ENCODE measurements at regions not wholly inside any gene's neighbourhood (a gene's known extent, or its start where the extent isn't known, plus 50 kb on each side); places are given as distances from the start of the nearest gene placed in this dataset.

- no peak for DNase-seq (ENCODE audit: extremely low spot score)
- POLR2A ChIA-PET = no interaction called here
- CTCF ChIA-PET = interaction anchor here (1.2 to 2.7 kb wide), 3 partner anchors 9 to 11 kb away, joined by 3 to 7 read pairs (median 4); no protein-coding TSS in a partner anchor
- no peak for TF ChIP-seq CTCF (IDR thresholded peaks at IDR 0.05; ENCODE audit: control extremely low read depth, extremely low read depth, low read depth, missing control alignments)
These were observed 78.1 kb upstream of the NRXN3 start for GRCh38 chr14:78092040-78092439.

- ChIA-PET POLR2A (no interaction called here), CTCF (interaction anchor here (1.6 kb wide), 1 partner anchor 11 kb away, joined by 7 read pairs; no protein-coding TSS in a partner anchor)
- DNase-seq (ENCODE audit: extremely low spot score) = no peak
- no peak for TF ChIP-seq CTCF (IDR thresholded peaks at IDR 0.05; ENCODE audit: control extremely low read depth, extremely low read depth, low read depth, missing control alignments)
These were observed 66.9 kb upstream of the NRXN3 start for GRCh38 chr14:78103271-78103670.

GRCh38 chr14:78104160-78104559 lies 66.0 kb upstream of the NRXN3 start:
- POLR2A ChIA-PET = no interaction called here
- CTCF ChIA-PET = interaction anchor here (1.6 kb wide), 1 partner anchor 12 kb away, joined by 7 read pairs; no protein-coding TSS in a partner anchor
- TF ChIP-seq CTCF (IDR thresholded peaks at IDR 0.05; ENCODE audit: control extremely low read depth, extremely low read depth, low read depth, missing control alignments) = no peak
- DNase-seq (ENCODE audit: extremely low spot score) = no peak

GRCh38 chr14:78104655-78105054 lies 65.5 kb upstream of the NRXN3 start:
- no peak for TF ChIP-seq CTCF (IDR thresholded peaks at IDR 0.05; ENCODE audit: control extremely low read depth, extremely low read depth, low read depth, missing control alignments)

GRCh38 chr14:78106381-78106780 lies 63.8 kb upstream of the NRXN3 start:
- no peak for DNase-seq (ENCODE audit: extremely low spot score)
- ChIA-PET CTCF (no interaction called here), POLR2A (no interaction called here)
- TF ChIP-seq CTCF (IDR thresholded peaks at IDR 0.05; ENCODE audit: control extremely low read depth, extremely low read depth, low read depth, missing control alignments) = no peak

More at GRCh38 chr14:78104655-78105054, 65.5 kb upstream of the NRXN3 start:
- no peak for DNase-seq (ENCODE audit: extremely low spot score)
- ChIA-PET CTCF (no interaction called here), POLR2A (no interaction called here)

GRCh38 chr14:78107166-78107565 lies 63.0 kb upstream of the NRXN3 start:
- no peak for DNase-seq (ENCODE audit: extremely low spot score)
- TF ChIP-seq CTCF (IDR thresholded peaks at IDR 0.05; ENCODE audit: control extremely low read depth, extremely low read depth, low read depth, missing control alignments) = no peak
- CTCF ChIA-PET = no interaction called here
- POLR2A ChIA-PET = no interaction called here

- CTCF ChIA-PET = no interaction called here
- no peak for TF ChIP-seq CTCF (IDR thresholded peaks at IDR 0.05; ENCODE audit: control extremely low read depth, extremely low read depth, low read depth, missing control alignments)
- POLR2A ChIA-PET = no interaction called here
- DNase-seq (ENCODE audit: extremely low spot score) = no peak
These were observed 50.7 kb upstream of the NRXN3 start for GRCh38 chr14:78119440-78119839.

Data from GM10248 (cell line).